ENCODE measurements at regions not wholly inside any gene's neighbourhood (a gene's known extent, or its start where the extent isn't known, plus 50 kb on each side); places are given as distances from the start of the nearest gene placed in this dataset.

DNA sequence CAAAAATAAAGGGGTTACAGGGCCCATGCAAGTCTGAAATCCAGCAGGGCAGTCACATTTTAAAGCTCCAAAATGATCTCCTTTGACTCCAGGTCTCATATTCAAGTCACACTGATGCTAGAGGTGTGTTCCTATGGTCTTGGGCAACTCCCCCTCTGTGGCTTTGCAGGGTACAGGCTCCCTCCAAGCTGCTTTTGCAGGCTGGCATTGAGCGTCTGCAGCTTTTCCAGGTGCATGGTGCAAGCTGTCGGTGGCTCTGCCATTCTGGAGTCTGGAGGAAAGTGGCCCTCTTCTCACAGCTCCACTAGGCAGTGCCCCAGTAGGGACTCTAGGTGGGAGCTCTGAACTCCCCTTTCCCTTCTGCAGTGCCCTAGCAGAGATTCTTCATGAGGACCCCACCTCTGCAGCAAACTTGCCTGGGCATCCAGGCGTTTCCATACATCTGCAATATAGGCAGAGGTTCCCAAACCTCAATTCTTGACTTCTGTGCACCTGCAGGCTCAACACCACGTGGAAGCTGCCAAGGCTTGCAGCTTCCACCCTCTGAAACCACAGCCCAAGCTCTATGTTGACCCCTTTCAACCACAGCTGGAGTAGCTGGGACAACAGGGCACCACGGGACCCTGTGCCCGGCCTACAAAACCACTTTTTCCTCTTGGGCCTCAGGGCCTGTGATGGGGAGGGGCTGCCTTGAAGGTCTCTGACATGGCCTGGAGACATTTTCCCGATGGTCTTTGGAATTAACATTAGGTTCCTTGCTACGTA is 80.1 kb upstream of the PLSCR5 start:
- TF ChIP-seq, protein P1, sequence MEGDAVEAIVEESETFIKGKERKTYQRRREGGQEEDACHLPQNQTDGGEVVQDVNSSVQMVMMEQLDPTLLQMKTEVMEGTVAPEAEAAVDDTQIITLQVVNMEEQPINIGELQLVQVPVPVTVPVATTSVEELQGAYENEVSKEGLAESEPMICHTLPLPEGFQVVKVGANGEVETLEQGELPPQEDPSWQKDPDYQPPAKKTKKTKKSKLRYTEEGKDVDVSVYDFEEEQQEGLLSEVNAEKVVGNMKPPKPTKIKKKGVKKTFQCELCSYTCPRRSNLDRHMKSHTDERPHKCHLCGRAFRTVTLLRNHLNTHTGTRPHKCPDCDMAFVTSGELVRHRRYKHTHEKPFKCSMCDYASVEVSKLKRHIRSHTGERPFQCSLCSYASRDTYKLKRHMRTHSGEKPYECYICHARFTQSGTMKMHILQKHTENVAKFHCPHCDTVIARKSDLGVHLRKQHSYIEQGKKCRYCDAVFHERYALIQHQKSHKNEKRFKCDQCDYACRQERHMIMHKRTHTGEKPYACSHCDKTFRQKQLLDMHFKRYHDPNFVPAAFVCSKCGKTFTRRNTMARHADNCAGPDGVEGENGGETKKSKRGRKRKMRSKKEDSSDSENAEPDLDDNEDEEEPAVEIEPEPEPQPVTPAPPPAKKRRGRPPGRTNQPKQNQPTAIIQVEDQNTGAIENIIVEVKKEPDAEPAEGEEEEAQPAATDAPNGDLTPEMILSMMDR (IDR thresholded peaks at IDR 0.05): no peak
- no peak for TF ChIP-seq POLR2AphosphoS5 (IDR thresholded peaks at IDR 0.05)
- no peak for TF ChIP-seq POLR2A (IDR thresholded peaks at IDR 0.05)
